Panc1 (cell line): ENCODE measurements at regions not wholly inside any gene's neighbourhood (a gene's known extent, or its start where the extent isn't known, plus 50 kb on each side); places are given as distances from the start of the nearest gene placed in this dataset.

Experiments used
- ATAC-seq: fragments of 200-7000 bp; cut with Tn5 transposase; 2 replicates; pipeline ENCODE4 v1.9.1; 2020; ENCODE audit warnings: mild to moderate bottlenecking, moderate library complexity
- BruUV-seq: library from RNA; stranded (reverse); fragments of 400-500 nt; replicated peaks from 2 replicates; lab custom pipeline; 2021; lab: Mats Ljungman, UMichigan
- CTCF ChIA-PET: fragments of 300-600 bp; sonication (Branson Sonifier 250); formaldehyde crosslinking; loops from one replicate; lab custom pipeline; 2022; ENCODE audit warnings: antibody characterized with exemption; lab: Charles Lee
- POLR2A ChIA-PET: fragments of 300-600 bp; sonication (Branson Sonifier 250); formaldehyde crosslinking; loops from one replicate; lab custom pipeline; 2022; ENCODE audit warnings: antibody characterized with exemption; lab: Charles Lee
- DNase-seq: peaks from one replicate; pipeline ENCODE4 v3.0.0-alpha.2; 2010; ENCODE audit warnings: low read depth, low spot score
- H3K27ac ChIP-seq: 2 replicates; pipeline ENCODE4 v1.5.1; 2011; ENCODE audit warnings: mild to moderate bottlenecking, low read length, inconsistent platforms
- H3K27me3 ChIP-seq: fragments of 200-500 bp; sonication (Bioruptor generic); 2 replicates; pipeline ENCODE4 v1.6.0; 2014; ENCODE audit warnings: low read length, inconsistent platforms; ENCODE audit not compliant: control insufficient read depth, insufficient read depth
- H3K36me3 ChIP-seq: fragments of 200-500 bp; sonication (Bioruptor generic); 2 replicates; pipeline ENCODE4 v1.5.1; 2014; ENCODE audit warnings: inconsistent platforms, mild to moderate bottlenecking, low read length, moderate library complexity; ENCODE audit not compliant: control insufficient read depth, insufficient read depth
- H3K4me1 ChIP-seq: 2 replicates; pipeline ENCODE4 v1.5.1; 2011; ENCODE audit warnings: inconsistent platforms, mild to moderate bottlenecking, low read length, moderate library complexity; ENCODE audit not compliant: control insufficient read depth, insufficient read depth
- H3K4me3 ChIP-seq, 2 experiments: 2 replicates each; pipeline ENCODE4 v1.5.1; 2011 to 2012; ENCODE audit warnings: low read depth in 2 of 2, low read length in 2 of 2, mild to moderate bottlenecking in 2 of 2, inconsistent platforms in 1 of 2, moderate library complexity in 1 of 2
- H3K9me3 ChIP-seq: fragments of 200-500 bp; sonication (Bioruptor generic); 2 replicates; pipeline ENCODE4 v1.5.1; 2014; ENCODE audit warnings: low read depth, mild to moderate bottlenecking, inconsistent platforms, low read length, moderate library complexity; ENCODE audit not compliant: control insufficient read depth, insufficient read depth
- POLR2AphosphoS5 ChIP-seq: IDR thresholded peaks from 2 replicates; pipeline ENCODE4 v1.6.1; 2012; ENCODE audit warnings: mild to moderate bottlenecking, low read depth, low read length, moderate library complexity
- SIN3A ChIP-seq: IDR thresholded peaks from 2 replicates; pipeline ENCODE4 v1.6.1; 2012; ENCODE audit warnings: low read depth, mild to moderate bottlenecking, low read length, moderate library complexity, borderline replicate concordance; ENCODE audit not compliant: insufficient read depth
- TCF7L2 ChIP-seq: IDR thresholded peaks from 2 replicates; pipeline ENCODE4 v1.6.1; 2011; ENCODE audit warnings: mild to moderate bottlenecking, low read depth, low read length, inconsistent platforms
- in situ Hi-C: cut with HindIII; loops from 2 replicates; pipeline ENCODE4 v1.10.0; 2016; ENCODE audit warnings: low sequenced_read_pairs, low pct_unique_long_range_greater_than_20kb
- intact Hi-C: fragments of 100-400 bp; cut with micrococcal nuclease; formaldehyde crosslinking; loops from one replicate; pipeline ENCODE4 v1.10.0; 2022; ENCODE audit not compliant: unreplicated experiment
- TF ChIP-seq, protein P1 (sequence below), 2 experiments: IDR thresholded peaks; 2 replicates each; pipeline ENCODE4 v1.6.1; 2011 to 2012; ENCODE audit warnings: low read depth in 2 of 2, control low read depth in 1 of 2, low read length in 1 of 2, mild to moderate bottlenecking in 1 of 2, moderate library complexity in 1 of 2; ENCODE audit not compliant: insufficient read depth in 1 of 2
- TF ChIP-seq, protein P2 (sequence below): fragments of 450-650 bp; IDR thresholded peaks from 2 replicates; pipeline ENCODE4 v1.5.1; 2017; ENCODE audit warnings: mild to moderate bottlenecking

DNA sequence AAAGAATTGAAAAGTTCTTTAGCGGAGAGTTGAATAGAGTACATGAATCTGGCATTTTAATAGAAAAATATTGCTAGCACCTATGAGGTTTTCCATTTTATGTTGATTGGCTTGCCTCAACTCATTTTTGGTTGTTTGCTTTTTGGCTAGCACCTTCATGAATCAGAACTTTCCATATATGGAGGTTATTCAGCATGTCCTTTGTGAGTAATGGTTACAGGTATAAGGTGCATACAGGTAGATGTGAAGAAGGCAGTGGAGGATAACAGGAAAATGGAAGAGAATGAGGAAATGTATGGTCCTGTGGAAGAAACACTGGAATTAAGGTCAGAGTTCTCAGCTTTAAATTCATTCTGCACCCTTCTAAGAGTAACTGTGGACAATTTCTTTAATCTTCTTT is 98.1 kb upstream of the GBE1 start:
- ATAC-seq (no peak), DNase-seq (no peak)
- in situ Hi-C loops = no loop called here
- Histone ChIP-seq H3K4me1 (no peaks in the 10 kb centered on the region), H3K36me3 (no peaks in the 10 kb centered on the region), H3K9me3 (no peaks in the 10 kb centered on the region), H3K27ac (no peak overlapping the region), H3K27me3 (no peaks in the 10 kb centered on the region), H3K4me3 (no peak overlapping the region)
- CTCF ChIA-PET = no interaction called here
- BruUV-seq = no TSS peak
- TF ChIP-seq POLR2AphosphoS5 (no peak), SIN3A (no peak), TCF7L2 (no peak)
- TF ChIP-seq, protein P1, sequence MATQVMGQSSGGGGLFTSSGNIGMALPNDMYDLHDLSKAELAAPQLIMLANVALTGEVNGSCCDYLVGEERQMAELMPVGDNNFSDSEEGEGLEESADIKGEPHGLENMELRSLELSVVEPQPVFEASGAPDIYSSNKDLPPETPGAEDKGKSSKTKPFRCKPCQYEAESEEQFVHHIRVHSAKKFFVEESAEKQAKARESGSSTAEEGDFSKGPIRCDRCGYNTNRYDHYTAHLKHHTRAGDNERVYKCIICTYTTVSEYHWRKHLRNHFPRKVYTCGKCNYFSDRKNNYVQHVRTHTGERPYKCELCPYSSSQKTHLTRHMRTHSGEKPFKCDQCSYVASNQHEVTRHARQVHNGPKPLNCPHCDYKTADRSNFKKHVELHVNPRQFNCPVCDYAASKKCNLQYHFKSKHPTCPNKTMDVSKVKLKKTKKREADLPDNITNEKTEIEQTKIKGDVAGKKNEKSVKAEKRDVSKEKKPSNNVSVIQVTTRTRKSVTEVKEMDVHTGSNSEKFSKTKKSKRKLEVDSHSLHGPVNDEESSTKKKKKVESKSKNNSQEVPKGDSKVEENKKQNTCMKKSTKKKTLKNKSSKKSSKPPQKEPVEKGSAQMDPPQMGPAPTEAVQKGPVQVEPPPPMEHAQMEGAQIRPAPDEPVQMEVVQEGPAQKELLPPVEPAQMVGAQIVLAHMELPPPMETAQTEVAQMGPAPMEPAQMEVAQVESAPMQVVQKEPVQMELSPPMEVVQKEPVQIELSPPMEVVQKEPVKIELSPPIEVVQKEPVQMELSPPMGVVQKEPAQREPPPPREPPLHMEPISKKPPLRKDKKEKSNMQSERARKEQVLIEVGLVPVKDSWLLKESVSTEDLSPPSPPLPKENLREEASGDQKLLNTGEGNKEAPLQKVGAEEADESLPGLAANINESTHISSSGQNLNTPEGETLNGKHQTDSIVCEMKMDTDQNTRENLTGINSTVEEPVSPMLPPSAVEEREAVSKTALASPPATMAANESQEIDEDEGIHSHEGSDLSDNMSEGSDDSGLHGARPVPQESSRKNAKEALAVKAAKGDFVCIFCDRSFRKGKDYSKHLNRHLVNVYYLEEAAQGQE (IDR thresholded peaks at IDR 0.05; ENCODE audit: insufficient read depth in 1 of 2, low read depth in 2 of 2, low read length in 1 of 2) = no peak
- TF ChIP-seq, protein P2, sequence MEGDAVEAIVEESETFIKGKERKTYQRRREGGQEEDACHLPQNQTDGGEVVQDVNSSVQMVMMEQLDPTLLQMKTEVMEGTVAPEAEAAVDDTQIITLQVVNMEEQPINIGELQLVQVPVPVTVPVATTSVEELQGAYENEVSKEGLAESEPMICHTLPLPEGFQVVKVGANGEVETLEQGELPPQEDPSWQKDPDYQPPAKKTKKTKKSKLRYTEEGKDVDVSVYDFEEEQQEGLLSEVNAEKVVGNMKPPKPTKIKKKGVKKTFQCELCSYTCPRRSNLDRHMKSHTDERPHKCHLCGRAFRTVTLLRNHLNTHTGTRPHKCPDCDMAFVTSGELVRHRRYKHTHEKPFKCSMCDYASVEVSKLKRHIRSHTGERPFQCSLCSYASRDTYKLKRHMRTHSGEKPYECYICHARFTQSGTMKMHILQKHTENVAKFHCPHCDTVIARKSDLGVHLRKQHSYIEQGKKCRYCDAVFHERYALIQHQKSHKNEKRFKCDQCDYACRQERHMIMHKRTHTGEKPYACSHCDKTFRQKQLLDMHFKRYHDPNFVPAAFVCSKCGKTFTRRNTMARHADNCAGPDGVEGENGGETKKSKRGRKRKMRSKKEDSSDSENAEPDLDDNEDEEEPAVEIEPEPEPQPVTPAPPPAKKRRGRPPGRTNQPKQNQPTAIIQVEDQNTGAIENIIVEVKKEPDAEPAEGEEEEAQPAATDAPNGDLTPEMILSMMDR = no peak
- POLR2A ChIA-PET = no interaction called here
- intact Hi-C loops = no loop called here

DNA sequence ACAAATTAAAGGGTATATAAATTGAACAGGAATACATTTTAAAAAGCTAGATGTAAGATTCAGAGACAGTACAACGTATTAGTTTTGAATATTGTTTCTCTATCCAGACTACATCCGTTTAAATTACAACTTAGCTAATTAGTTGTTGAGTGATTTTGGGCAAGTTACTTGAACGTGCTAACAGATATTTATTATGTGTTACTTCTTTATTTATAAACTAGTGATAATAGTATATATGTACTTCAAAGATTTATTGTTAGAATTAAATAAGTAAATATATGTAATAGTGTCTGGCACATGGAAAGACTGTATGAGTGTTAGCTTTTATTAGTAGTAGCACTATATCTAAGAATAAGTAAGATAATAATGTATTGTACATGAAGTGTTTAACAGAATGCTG is 92.0 kb upstream of the GBE1 start:
- DNase-seq (no peak), ATAC-seq (no peak)
- CTCF ChIA-PET = no interaction called here
- no peaks in the 10 kb centered on the region for H3K27me3 ChIP-seq
- no peaks in the 10 kb centered on the region for H3K9me3 ChIP-seq
- POLR2A ChIA-PET = no interaction called here
- H3K4me1 ChIP-seq = no peaks in the 10 kb centered on the region
- intact Hi-C loops = no loop called here
- no peak overlapping the region for H3K4me3 ChIP-seq
- in situ Hi-C loops = no loop called here
- H3K36me3 ChIP-seq = no peaks in the 10 kb centered on the region
- TF ChIP-seq, protein P2 = no peak
- TF ChIP-seq SIN3A = no peak
- TF ChIP-seq, protein P1 (IDR thresholded peaks at IDR 0.05; ENCODE audit: insufficient read depth in 1 of 2, low read depth in 2 of 2, low read length in 1 of 2) = no peak
- TF ChIP-seq POLR2AphosphoS5 = no peak
- no peak for TF ChIP-seq TCF7L2
- no TSS peak for BruUV-seq
- H3K27ac ChIP-seq = no peak overlapping the region
